ENCODE measurements at regions not wholly inside any gene's neighbourhood (a gene's known extent, or its start where the extent isn't known, plus 50 kb on each side); places are given as distances from the start of the nearest gene placed in this dataset.

DNA sequence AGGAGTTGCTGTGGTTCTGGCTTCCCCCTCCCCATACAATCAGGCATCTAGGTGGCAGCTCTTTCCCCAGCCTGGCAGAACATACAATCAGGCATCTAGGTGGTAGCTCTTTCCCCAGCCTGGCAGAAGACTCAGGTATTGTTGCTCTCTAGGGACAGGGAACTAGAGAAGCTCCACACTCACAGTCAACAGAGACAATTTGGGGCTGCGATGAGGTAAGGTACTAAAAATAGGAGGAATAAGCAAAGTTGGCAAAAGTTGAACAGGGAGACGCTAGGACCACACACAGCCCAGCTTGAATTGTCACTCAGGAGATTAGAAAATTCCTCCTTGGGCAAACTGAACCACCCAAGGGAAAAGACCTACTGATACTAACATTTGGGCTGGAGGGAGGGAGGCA is 315.5 kb upstream of the CDH5 start:
- no peaks in the 10 kb centered on the region for H4K20me1 ChIP-seq (ENCODE audit: insufficient read depth)
- H3K36me3 ChIP-seq (ENCODE audit: control insufficient read depth in 1 of 2, insufficient read depth in 2 of 2, low read length in 2 of 2), result no peaks in the 10 kb centered on the region
- intact Hi-C loops (cut with micrococcal nuclease), result no loop called here
- H3K79me2 ChIP-seq (ENCODE audit: insufficient read depth, low read length), result no peaks in the 10 kb centered on the region
- H3K27ac ChIP-seq (ENCODE audit: low read depth, low read length), result no peak overlapping the region
- BruUV-seq (replicated peaks), result no TSS peak
- peaks cover 30% of the 10 kb centered on the region for H3K27me3 ChIP-seq (ENCODE audit: insufficient read depth, low read length)
- H3K4me1 ChIP-seq (ENCODE audit: control insufficient read depth in 1 of 2, insufficient read depth in 2 of 2, low read length in 2 of 2), result no peaks in the 10 kb centered on the region
- CTCF ChIA-PET, result no interaction called here
- RAD21 ChIA-PET (ENCODE audit: low non-redundant PET in 1 of 2, low total read pairs in 2 of 2, uncharacterized antibody in 2 of 2, unreplicated experiment in 2 of 2), result no interaction called here
- H3K9me2 ChIP-seq (ENCODE audit: insufficient read depth), result no peaks in the 10 kb centered on the region
- no peaks in the 10 kb centered on the region for H3K9me3 ChIP-seq (ENCODE audit: control insufficient read depth in 1 of 2, insufficient read depth in 1 of 2, low read depth in 1 of 2, low read length in 2 of 2)
- POLR2A ChIA-PET, result no interaction called here
- H3K4me2 ChIP-seq (ENCODE audit: low read length), result no peak overlapping the region
- H2AFZ ChIP-seq (ENCODE audit: low read depth, low read length, poor library complexity, severe bottlenecking), result no peak overlapping the region
- no peak overlapping the region for H3K4me3 ChIP-seq (replicated peaks in 1 of 2; ENCODE audit: low read depth in 1 of 2, low read length in 2 of 2)
- ATAC-seq, result no peak
- H3K9ac ChIP-seq (ENCODE audit: low read length), result no peak overlapping the region
- DNase-seq (ENCODE audit: low read depth, low spot score), result no peak
- TF ChIP-seq CEBPB (IDR thresholded peaks at IDR 0.05; ENCODE audit: low read depth) (no peak), SRF (IDR thresholded peaks at IDR 0.05; ENCODE audit: low read depth) (no peak), ZNF274 (IDR thresholded peaks at IDR 0.05; ENCODE audit: low read depth, low read length) (no peak), EZH2phosphoT487 (IDR thresholded peaks at IDR 0.05; ENCODE audit: borderline replicate concordance) (no peak), RAD21 (IDR thresholded peaks at IDR 0.05; ENCODE audit: low read depth) (no peak), FOSL1 (IDR thresholded peaks at IDR 0.05; ENCODE audit: low read depth) (no peak), SIN3A (IDR thresholded peaks at IDR 0.05; ENCODE audit: low read depth) (no peak), JUND (IDR thresholded peaks at IDR 0.05) (no peak), EZH2 (IDR thresholded peaks at IDR 0.05) (no peak)

DNA sequence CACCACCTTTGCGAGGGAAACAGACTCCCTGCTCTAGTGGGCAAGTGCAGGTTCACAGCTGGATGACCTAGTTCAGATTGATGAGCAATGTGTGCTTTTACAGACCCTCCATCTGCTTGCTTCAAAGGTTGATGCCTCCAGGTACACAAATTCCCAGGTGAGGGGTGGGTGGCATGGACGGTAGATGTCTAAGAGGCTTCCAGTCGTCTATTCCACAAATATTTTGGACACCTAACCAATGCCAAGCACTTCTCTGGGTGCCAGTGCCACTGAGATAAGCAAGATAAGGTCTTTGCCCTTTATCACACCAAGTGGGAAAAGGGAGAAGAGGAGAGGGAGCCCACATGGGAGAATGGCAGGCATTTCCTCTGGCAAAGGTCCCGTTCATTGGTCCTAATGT is 316.6 kb upstream of the CDH5 start:
- no peaks in the 10 kb centered on the region for H3K9me2 ChIP-seq (ENCODE audit: insufficient read depth)
- no TSS peak for BruUV-seq (replicated peaks)
- H3K36me3 ChIP-seq (ENCODE audit: control insufficient read depth in 1 of 2, insufficient read depth in 2 of 2, low read length in 2 of 2), result no peaks in the 10 kb centered on the region
- H4K20me1 ChIP-seq (ENCODE audit: insufficient read depth), result no peaks in the 10 kb centered on the region
- intact Hi-C loops (cut with micrococcal nuclease), result no loop called here
- TF ChIP-seq POLR2A (IDR thresholded peaks at IDR 0.05; ENCODE audit: borderline replicate concordance, extremely low read depth, insufficient read depth, insufficient read length) (no peak), ZNF274 (IDR thresholded peaks at IDR 0.05; ENCODE audit: low read depth, low read length) (no peak), EGR1 (IDR thresholded peaks at IDR 0.05; ENCODE audit: low read depth) (no peak), RAD21 (IDR thresholded peaks at IDR 0.05; ENCODE audit: low read depth) (no peak), SRF (IDR thresholded peaks at IDR 0.05; ENCODE audit: low read depth) (no peak), ELF1 (IDR thresholded peaks at IDR 0.05; ENCODE audit: borderline replicate concordance, low read depth) (no peak), EZH2 (IDR thresholded peaks at IDR 0.05) (no peak), EZH2phosphoT487 (IDR thresholded peaks at IDR 0.05; ENCODE audit: borderline replicate concordance) (no peak), POLR2AphosphoS5 (IDR thresholded peaks at IDR 0.05; ENCODE audit: low read depth, low read length) (no peak), TCF7L2 (IDR thresholded peaks at IDR 0.05; ENCODE audit: borderline replicate concordance, extremely low read depth, insufficient read depth, insufficient read length) (no peak), SIN3A (IDR thresholded peaks at IDR 0.05; ENCODE audit: low read depth) (no peak), CEBPB (IDR thresholded peaks at IDR 0.05; ENCODE audit: low read depth) (no peak), JUND (IDR thresholded peaks at IDR 0.05) (no peak), FOSL1 (IDR thresholded peaks at IDR 0.05; ENCODE audit: low read depth) (no peak), SP1 (IDR thresholded peaks at IDR 0.05; ENCODE audit: low read depth) (no peak)
- TF ChIP-seq, protein P1, sequence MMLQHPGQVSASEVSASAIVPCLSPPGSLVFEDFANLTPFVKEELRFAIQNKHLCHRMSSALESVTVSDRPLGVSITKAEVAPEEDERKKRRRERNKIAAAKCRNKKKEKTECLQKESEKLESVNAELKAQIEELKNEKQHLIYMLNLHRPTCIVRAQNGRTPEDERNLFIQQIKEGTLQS (IDR thresholded peaks at IDR 0.05), result no peak
- TF ChIP-seq, protein P2, sequence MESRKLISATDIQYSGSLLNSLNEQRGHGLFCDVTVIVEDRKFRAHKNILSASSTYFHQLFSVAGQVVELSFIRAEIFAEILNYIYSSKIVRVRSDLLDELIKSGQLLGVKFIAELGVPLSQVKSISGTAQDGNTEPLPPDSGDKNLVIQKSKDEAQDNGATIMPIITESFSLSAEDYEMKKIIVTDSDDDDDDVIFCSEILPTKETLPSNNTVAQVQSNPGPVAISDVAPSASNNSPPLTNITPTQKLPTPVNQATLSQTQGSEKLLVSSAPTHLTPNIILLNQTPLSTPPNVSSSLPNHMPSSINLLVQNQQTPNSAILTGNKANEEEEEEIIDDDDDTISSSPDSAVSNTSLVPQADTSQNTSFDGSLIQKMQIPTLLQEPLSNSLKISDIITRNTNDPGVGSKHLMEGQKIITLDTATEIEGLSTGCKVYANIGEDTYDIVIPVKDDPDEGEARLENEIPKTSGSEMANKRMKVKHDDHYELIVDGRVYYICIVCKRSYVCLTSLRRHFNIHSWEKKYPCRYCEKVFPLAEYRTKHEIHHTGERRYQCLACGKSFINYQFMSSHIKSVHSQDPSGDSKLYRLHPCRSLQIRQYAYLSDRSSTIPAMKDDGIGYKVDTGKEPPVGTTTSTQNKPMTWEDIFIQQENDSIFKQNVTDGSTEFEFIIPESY (IDR thresholded peaks at IDR 0.05; ENCODE audit: extremely low read depth, insufficient replicate concordance, low read length), result no peak
- TF ChIP-seq, protein P3, sequence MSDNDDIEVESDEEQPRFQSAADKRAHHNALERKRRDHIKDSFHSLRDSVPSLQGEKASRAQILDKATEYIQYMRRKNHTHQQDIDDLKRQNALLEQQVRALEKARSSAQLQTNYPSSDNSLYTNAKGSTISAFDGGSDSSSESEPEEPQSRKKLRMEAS (IDR thresholded peaks at IDR 0.05), result no peak
- H3K27me3 ChIP-seq (ENCODE audit: insufficient read depth, low read length), result peaks cover 30% of the 10 kb centered on the region
- ChIA-PET CTCF (no interaction called here), POLR2A (no interaction called here), RAD21 (ENCODE audit: low non-redundant PET in 1 of 2, low total read pairs in 2 of 2, uncharacterized antibody in 2 of 2, unreplicated experiment in 2 of 2) (no interaction called here)
- DNase-seq (ENCODE audit: low read depth, low spot score) (no peak), ATAC-seq (no peak)
- no peak overlapping the region for H3K4me3 ChIP-seq (replicated peaks in 1 of 2; ENCODE audit: low read depth in 1 of 2, low read length in 2 of 2)
- no peaks in the 10 kb centered on the region for H3K4me1 ChIP-seq (ENCODE audit: control insufficient read depth in 1 of 2, insufficient read depth in 2 of 2, low read length in 2 of 2)
- H3K27ac ChIP-seq (ENCODE audit: low read depth, low read length), result no peak overlapping the region
- no peak overlapping the region for H2AFZ ChIP-seq (ENCODE audit: low read depth, low read length, poor library complexity, severe bottlenecking)
- no peaks in the 10 kb centered on the region for H3K79me2 ChIP-seq (ENCODE audit: insufficient read depth, low read length)
- no peaks in the 10 kb centered on the region for H3K9me3 ChIP-seq (ENCODE audit: control insufficient read depth in 1 of 2, insufficient read depth in 1 of 2, low read depth in 1 of 2, low read length in 2 of 2)
- no peak overlapping the region for H3K9ac ChIP-seq (ENCODE audit: low read length)
- no peak overlapping the region for H3K4me2 ChIP-seq (ENCODE audit: low read length)
